ENCODE measurements at regions not wholly inside any gene's neighbourhood (a gene's known extent, or its start where the extent isn't known, plus 50 kb on each side); places are given as distances from the start of the nearest gene placed in this dataset.

DNA sequence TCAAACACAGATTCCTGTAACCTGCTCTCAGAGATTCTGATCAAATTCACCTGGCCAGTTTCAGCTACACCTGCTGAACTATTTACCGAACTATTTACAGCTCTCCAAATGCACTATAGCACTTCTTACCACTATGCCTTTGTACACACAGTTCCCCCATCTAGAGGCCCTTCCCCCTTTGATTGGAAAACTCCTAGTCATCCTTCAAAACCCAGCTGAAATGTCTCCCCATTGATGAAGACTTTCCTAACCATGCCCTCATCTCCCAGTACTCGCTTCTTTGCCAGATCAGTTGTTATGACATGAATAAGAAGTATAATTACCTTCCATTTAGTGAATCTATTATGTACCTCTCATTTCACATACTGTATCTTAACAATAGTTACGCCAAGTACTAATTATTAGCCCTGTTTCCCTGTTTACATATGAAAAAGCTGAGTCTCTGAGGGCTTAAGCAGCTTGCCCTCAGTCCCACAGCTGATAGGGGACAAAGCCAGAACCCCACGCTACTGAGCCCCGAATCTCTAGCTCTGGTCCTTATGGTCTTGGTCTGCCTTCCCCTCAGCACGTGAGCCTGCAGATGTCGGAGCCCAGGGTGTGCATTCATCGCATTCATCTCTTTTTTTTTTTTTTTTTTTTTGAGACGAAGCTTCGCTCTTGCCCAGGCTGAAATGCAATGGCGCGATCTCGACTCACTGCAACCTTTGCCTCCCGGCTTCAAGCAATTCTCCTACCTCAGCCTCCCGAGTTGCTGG, 64.7 kb upstream of the ASAP2 start (continued):
- TF ChIP-seq HCFC1 (IDR thresholded peaks at IDR 0.05; ENCODE audit: low read length) (no peak), BRCA1 (IDR thresholded peaks at IDR 0.05; ENCODE audit: low read depth, low read length) (no peak), ZNF274 (IDR thresholded peaks at IDR 0.05; ENCODE audit: insufficient read depth, insufficient read length) (no peak)
- TF ChIP-seq, protein P1, sequence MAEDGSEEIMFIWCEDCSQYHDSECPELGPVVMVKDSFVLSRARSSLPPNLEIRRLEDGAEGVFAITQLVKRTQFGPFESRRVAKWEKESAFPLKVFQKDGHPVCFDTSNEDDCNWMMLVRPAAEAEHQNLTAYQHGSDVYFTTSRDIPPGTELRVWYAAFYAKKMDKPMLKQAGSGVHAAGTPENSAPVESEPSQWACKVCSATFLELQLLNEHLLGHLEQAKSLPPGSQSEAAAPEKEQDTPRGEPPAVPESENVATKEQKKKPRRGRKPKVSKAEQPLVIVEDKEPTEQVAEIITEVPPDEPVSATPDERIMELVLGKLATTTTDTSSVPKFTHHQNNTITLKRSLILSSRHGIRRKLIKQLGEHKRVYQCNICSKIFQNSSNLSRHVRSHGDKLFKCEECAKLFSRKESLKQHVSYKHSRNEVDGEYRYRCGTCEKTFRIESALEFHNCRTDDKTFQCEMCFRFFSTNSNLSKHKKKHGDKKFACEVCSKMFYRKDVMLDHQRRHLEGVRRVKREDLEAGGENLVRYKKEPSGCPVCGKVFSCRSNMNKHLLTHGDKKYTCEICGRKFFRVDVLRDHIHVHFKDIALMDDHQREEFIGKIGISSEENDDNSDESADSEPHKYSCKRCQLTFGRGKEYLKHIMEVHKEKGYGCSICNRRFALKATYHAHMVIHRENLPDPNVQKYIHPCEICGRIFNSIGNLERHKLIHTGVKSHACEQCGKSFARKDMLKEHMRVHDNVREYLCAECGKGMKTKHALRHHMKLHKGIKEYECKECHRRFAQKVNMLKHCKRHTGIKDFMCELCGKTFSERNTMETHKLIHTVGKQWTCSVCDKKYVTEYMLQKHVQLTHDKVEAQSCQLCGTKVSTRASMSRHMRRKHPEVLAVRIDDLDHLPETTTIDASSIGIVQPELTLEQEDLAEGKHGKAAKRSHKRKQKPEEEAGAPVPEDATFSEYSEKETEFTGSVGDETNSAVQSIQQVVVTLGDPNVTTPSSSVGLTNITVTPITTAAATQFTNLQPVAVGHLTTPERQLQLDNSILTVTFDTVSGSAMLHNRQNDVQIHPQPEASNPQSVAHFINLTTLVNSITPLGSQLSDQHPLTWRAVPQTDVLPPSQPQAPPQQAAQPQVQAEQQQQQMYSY (CRISPR knock-in tag; IDR thresholded peaks at IDR 0.05): no peak

DNA sequence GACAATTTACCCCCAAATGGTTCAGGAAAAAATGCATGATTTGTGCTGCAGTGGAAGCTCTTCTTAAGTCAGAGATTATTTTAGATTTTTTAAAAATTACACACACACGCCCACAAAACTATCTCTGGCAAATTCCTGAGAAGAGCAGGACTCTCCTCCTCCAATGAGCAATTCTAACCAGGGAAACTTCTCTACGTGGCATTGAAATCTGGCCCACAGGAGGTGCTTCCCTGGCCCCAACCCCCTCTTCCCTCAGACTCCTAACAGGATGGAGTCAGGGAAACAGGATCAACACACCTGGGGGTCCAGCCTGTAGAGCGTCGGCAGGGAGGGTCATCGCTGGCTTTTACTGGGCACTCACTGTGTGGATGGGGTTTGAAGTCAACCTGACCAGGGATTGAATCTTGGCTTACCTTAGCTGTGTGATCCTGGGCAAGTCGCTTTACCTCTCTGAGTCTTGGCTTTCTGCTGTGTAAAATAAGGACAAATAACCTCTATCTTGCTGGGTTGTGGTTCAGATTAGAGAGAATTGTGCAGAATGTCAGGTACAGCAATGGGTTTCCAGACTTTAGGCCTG, 65.4 kb upstream of the ASAP2 start:
- Histone ChIP-seq H3K79me2 (ENCODE audit: control insufficient read depth, insufficient read depth, low read length) (no peaks in the 10 kb centered on the region), H2AFZ (ENCODE audit: control insufficient read depth, low read depth, low read length) (no peak overlapping the region), H3K4me3 (no peak overlapping the region), H3K36me3 (ENCODE audit: control insufficient read depth in 2 of 2, insufficient read depth in 2 of 2, low read length in 1 of 2) (no peaks in the 10 kb centered on the region), H3K9ac (ENCODE audit: control insufficient read depth, insufficient read depth, low read length) (no peak overlapping the region), H3K9me3 (replicated peaks; ENCODE audit: control insufficient read depth, insufficient read depth, low read length) (no peaks in the 10 kb centered on the region), H4K20me1 (ENCODE audit: control insufficient read depth, insufficient read depth) (no peaks in the 10 kb centered on the region), H3K4me2 (ENCODE audit: control insufficient read depth, insufficient read depth) (no peak overlapping the region), H3K27ac (ENCODE audit: control insufficient read depth, insufficient read depth) (no peak overlapping the region), H3K4me1 (ENCODE audit: control insufficient read depth, insufficient read depth, low read length) (no peaks in the 10 kb centered on the region), H3K27me3 (replicated peaks in 1 of 2; ENCODE audit: control insufficient read depth in 2 of 2, insufficient read depth in 2 of 2, low read length in 1 of 2) (no peaks in the 10 kb centered on the region; a peak in 1 of 4 replicates)
- ChIA-PET CTCF (interaction anchor here (0.6 to 6.7 kb wide), 19 partner anchors 8 to 1817 kb away, joined by 3 to 98 read pairs (median 3); no protein-coding TSS in a partner anchor), RAD21 (ENCODE audit: unreplicated experiment) (interaction anchor here (0.6 to 1.4 kb wide), 5 partner anchors 230 to 1074 kb away, joined by 3 to 10 read pairs (median 3); no protein-coding TSS in a partner anchor), SMC1A (ENCODE audit: uncharacterized antibody, unreplicated experiment) (interaction anchor here (1.1 to 3.1 kb wide), 7 partner anchors 68 to 308 kb away, joined by 3 to 21 read pairs (median 5); no protein-coding TSS in a partner anchor), POLR2A (interaction anchor here (0.7 to 0.8 kb wide), 2 partner anchors 282 to 326 kb away, joined by 3 to 4 read pairs; no protein-coding TSS in a partner anchor)
- ATAC-seq (no peak), DNase-seq (ENCODE audit: low read depth, low spot score) (no peak), FAIRE-seq (no peak)
- intact Hi-C loops (cut with micrococcal nuclease; ENCODE audit: unreplicated experiment) (loop anchor here (5.0 to 10.0 kb wide), 2 partner anchors 66 to 194 kb away; partner anchors contain the start of gene ASAP2), in situ Hi-C loops (cut with MboI) (loop anchor here (5.0 kb wide), 1 partner anchor 231 kb away; no protein-coding TSS in a partner anchor)
- 47% methylated on average over 6 of the region's 6 CpGs for WGBS (ENCODE audit: insufficient coverage, insufficient replicate concordance, low lambda C conversion rate, missing lambda C conversion rate)
- BruUV-seq (replicated peaks): no TSS peak
- TF ChIP-seq, protein P2, sequence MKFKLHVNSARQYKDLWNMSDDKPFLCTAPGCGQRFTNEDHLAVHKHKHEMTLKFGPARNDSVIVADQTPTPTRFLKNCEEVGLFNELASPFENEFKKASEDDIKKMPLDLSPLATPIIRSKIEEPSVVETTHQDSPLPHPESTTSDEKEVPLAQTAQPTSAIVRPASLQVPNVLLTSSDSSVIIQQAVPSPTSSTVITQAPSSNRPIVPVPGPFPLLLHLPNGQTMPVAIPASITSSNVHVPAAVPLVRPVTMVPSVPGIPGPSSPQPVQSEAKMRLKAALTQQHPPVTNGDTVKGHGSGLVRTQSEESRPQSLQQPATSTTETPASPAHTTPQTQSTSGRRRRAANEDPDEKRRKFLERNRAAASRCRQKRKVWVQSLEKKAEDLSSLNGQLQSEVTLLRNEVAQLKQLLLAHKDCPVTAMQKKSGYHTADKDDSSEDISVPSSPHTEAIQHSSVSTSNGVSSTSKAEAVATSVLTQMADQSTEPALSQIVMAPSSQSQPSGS (IDR thresholded peaks at IDR 0.05; ENCODE audit: low read length): no peak
- TF ChIP-seq NBN (IDR thresholded peaks at IDR 0.05) (no peak), TAF1 (IDR thresholded peaks at IDR 0.05; ENCODE audit: borderline replicate concordance, low read depth, low read length) (no peak), ATF7 (IDR thresholded peaks at IDR 0.05; ENCODE audit: low read depth) (no peak)
- TF ChIP-seq, protein P3, sequence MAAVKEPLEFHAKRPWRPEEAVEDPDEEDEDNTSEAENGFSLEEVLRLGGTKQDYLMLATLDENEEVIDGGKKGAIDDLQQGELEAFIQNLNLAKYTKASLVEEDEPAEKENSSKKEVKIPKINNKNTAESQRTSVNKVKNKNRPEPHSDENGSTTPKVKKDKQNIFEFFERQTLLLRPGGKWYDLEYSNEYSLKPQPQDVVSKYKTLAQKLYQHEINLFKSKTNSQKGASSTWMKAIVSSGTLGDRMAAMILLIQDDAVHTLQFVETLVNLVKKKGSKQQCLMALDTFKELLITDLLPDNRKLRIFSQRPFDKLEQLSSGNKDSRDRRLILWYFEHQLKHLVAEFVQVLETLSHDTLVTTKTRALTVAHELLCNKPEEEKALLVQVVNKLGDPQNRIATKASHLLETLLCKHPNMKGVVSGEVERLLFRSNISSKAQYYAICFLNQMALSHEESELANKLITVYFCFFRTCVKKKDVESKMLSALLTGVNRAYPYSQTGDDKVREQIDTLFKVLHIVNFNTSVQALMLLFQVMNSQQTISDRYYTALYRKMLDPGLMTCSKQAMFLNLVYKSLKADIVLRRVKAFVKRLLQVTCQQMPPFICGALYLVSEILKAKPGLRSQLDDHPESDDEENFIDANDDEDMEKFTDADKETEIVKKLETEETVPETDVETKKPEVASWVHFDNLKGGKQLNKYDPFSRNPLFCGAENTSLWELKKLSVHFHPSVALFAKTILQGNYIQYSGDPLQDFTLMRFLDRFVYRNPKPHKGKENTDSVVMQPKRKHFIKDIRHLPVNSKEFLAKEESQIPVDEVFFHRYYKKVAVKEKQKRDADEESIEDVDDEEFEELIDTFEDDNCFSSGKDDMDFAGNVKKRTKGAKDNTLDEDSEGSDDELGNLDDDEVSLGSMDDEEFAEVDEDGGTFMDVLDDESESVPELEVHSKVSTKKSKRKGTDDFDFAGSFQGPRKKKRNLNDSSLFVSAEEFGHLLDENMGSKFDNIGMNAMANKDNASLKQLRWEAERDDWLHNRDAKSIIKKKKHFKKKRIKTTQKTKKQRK (IDR thresholded peaks at IDR 0.05; ENCODE audit: low read depth, low read length): no peak
